ENCODE measurements at regions not wholly inside any gene's neighbourhood (a gene's known extent, or its start where the extent isn't known, plus 50 kb on each side); places are given as distances from the start of the nearest gene placed in this dataset.

DNA sequence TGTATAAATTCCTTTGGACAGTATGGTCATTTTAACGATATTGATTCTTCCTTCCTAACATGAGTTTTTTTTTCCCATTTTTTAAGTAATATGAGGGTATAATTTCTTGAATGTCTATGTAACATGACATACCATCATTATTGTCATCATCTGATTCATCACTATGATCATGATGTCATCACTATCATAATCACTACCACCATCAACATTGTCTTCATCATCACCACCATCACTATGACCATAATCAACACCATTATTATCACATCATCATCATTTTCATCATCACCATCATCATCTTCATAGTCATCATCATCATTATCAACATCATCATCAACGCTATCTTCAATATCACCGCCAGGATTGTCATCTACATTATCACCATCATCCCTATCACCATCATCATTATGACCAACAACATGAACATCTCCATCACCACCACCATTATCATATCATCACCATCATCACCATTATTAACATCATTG is 1377.2 kb downstream of the CDY2B start:
- Histone ChIP-seq H3K4me1 (no peaks in the 10 kb centered on the region), H3K27ac (no peak overlapping the region), H3K36me3 (no peaks in the 10 kb centered on the region), H3K9me3 (no peaks in the 10 kb centered on the region), H3K27me3 (no peaks in the 10 kb centered on the region), H3K4me3 (replicated peaks in 1 of 3) (no peak overlapping the region)
- no peak for TF ChIP-seq POLR2A (IDR thresholded peaks at IDR 0.05)
- TF ChIP-seq, protein P1, sequence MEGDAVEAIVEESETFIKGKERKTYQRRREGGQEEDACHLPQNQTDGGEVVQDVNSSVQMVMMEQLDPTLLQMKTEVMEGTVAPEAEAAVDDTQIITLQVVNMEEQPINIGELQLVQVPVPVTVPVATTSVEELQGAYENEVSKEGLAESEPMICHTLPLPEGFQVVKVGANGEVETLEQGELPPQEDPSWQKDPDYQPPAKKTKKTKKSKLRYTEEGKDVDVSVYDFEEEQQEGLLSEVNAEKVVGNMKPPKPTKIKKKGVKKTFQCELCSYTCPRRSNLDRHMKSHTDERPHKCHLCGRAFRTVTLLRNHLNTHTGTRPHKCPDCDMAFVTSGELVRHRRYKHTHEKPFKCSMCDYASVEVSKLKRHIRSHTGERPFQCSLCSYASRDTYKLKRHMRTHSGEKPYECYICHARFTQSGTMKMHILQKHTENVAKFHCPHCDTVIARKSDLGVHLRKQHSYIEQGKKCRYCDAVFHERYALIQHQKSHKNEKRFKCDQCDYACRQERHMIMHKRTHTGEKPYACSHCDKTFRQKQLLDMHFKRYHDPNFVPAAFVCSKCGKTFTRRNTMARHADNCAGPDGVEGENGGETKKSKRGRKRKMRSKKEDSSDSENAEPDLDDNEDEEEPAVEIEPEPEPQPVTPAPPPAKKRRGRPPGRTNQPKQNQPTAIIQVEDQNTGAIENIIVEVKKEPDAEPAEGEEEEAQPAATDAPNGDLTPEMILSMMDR (IDR thresholded peaks at IDR 0.05), result no peak
- intact Hi-C loops (cut with DNase I), result no loop called here
- 97% methylated on average over 3 of the region's 3 CpGs for WGBS, 2 donors
- no peak for DNase-seq

DNA sequence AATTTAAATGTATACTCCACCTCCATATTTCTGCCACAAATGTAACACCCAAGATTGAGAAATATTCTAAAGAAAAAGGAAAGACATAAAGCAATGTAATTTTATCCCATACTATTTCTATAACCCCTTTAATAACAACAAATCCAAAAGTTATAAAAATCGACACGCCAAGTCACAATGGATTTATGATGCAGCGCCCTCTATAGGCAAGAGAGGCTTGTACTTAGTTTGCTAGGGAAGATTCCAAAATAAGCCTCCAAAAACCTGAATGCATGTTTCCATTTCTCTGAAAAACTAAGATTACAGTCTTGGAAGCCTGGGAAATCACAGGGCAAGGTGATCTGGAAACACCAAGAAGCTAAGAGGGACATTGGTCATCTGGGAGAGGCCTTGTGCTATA is 1389.3 kb downstream of the CDY2B start:
- intact Hi-C loops (cut with DNase I), result no loop called here
- no peaks in the 10 kb centered on the region for H3K9me3 ChIP-seq
- TF ChIP-seq POLR2A (IDR thresholded peaks at IDR 0.05), result no peak
- TF ChIP-seq, protein P1 (IDR thresholded peaks at IDR 0.05), result no peak
- no peak overlapping the region for H3K27ac ChIP-seq
- DNase-seq, result no peak
- H3K27me3 ChIP-seq, result no peaks in the 10 kb centered on the region
- no peak overlapping the region for H3K4me3 ChIP-seq (replicated peaks in 1 of 3)
- WGBS, 2 donors, result 80% methylated on average over 3 of the region's 3 CpGs
- H3K36me3 ChIP-seq, result no peaks in the 10 kb centered on the region
- H3K4me1 ChIP-seq, result no peaks in the 10 kb centered on the region

DNA sequence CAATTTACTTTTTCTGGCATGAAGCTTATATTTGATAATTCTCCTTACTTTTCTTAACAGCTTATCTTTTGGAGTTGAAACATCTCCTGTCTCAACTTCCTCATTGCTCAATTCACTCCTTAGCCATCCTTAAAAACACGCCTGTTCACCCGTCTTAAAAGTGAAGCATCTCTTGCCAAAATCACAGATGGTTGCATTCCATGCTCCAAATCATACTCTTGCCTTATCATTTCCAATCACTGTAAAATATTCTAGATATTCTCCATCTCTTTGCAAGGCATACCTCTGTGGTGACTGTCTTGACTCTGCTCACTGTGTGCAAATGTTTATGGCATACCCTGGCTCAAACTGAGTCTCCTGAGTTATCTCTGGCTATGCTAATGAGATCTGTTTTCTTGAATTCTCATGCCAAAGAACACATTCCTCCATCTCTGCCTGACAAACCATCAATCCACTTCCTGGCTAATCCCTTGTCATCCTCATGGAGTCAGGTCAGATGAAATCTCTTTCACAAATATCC is 1393.3 kb downstream of the CDY2B start:
- no peak overlapping the region for H3K27ac ChIP-seq
- DNase-seq, result no peak
- intact Hi-C loops (cut with DNase I), result no loop called here
- no peaks in the 10 kb centered on the region for H3K36me3 ChIP-seq
- H3K27me3 ChIP-seq, result no peaks in the 10 kb centered on the region
- no peak for TF ChIP-seq POLR2A (IDR thresholded peaks at IDR 0.05)
- TF ChIP-seq, protein P1 (IDR thresholded peaks at IDR 0.05), result no peak
- H3K4me1 ChIP-seq, result no peaks in the 10 kb centered on the region
- 71 to 86% methylated on average over 2 of the region's 2 CpGs for WGBS, 2 donors
- H3K4me3 ChIP-seq (replicated peaks in 1 of 3), result no peak overlapping the region
- no peaks in the 10 kb centered on the region for H3K9me3 ChIP-seq

DNA sequence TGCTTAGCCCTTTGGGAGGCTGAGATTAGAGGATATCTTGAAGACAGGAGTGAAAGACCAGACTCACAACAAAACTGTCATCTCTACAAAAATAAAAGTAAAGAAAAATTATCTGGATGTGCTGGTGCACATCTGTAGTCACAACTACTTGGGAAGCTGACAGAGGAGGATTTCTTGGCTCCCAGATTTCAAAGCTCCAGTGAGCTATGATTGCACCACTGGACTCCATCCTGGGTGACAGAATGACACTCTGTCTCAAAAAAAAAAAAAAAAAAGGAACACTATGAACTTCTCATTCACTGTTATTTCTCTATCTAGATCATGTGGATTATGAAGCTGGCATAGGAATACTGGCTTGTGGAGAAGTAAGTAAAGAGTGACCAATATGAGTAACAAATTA is 1400.0 kb downstream of the CDY2B start:
- Histone ChIP-seq H3K27me3 (no peaks in the 10 kb centered on the region), H3K4me1 (no peaks in the 10 kb centered on the region), H3K36me3 (no peaks in the 10 kb centered on the region), H3K9me3 (no peaks in the 10 kb centered on the region), H3K4me3 (replicated peaks in 1 of 3) (no peak overlapping the region), H3K27ac (no peak overlapping the region)
- intact Hi-C loops (cut with DNase I), result no loop called here
- no peak for TF ChIP-seq POLR2A (IDR thresholded peaks at IDR 0.05)
- TF ChIP-seq, protein P1 (IDR thresholded peaks at IDR 0.05), result no peak
- DNase-seq, result no peak

DNA sequence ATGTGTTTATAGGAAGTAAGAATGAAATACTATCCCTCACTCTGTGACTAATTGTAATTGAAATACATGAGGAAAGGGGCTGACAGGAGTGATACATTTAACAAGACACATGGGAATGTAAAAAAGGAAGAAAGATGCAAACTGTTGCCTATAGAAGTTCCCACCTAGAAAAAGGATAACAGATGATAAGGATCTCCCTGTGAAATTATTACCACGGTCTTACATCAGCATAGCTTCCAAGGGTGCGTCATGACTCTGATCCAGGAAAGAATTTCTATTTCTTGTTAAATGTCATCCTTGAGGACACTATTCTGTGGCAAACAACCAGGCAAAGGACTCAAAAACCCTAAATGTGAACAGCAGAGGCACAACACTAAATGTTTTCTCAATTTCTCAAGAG is 1406.0 kb downstream of the CDY2B start:
- no peaks in the 10 kb centered on the region for H3K9me3 ChIP-seq
- no peaks in the 10 kb centered on the region for H3K27me3 ChIP-seq
- 87 to 90% methylated on average over 2 of the region's 2 CpGs for WGBS, 2 donors
- DNase-seq, result no peak
- H3K27ac ChIP-seq, result no peak overlapping the region
- intact Hi-C loops (cut with DNase I), result no loop called here
- H3K4me3 ChIP-seq (replicated peaks in 1 of 3), result no peak overlapping the region
- H3K4me1 ChIP-seq, result no peaks in the 10 kb centered on the region
- H3K36me3 ChIP-seq, result no peaks in the 10 kb centered on the region
- TF ChIP-seq, protein P1 (IDR thresholded peaks at IDR 0.05), result no peak
- TF ChIP-seq POLR2A (IDR thresholded peaks at IDR 0.05), result no peak
